ENCODE measurements at regions not wholly inside any gene's neighbourhood (a gene's known extent, or its start where the extent isn't known, plus 50 kb on each side); places are given as distances from the start of the nearest gene placed in this dataset.

DNA sequence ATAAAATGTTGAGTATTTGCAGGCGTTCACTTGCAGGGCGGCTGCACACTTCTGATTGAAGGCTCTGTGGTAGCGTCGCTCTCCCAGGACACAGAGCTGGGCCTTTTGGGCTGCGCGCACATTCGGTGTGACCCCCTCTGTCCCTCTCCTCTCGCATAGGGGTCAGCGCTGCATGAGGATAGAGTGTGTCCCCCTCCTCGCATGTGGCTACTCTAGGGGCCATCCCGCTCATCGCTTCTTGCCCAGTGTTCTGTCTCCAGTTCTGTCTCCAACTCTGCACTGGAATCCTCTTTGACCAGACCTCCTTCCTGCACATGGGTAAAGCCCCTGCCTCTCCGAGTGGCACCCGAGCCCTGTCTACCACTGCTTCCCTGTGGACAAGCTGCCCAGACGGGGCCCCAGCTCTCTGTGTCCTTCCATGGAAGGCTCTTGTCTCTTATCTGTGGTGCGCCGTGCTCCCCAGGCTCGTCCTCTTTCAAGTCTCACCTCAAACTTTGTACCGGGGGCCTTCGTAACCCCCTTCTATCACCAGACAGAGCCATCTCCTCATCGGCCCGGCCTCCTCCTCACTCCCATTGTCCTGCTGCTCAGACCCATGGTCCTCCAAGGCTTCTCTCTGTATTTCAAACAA lies 278.0 kb upstream of the HDAC4 start:
- Mint-ChIP-seq H3K4me3 (ENCODE audit: unreplicated experiment) (no peak overlapping the region), H3K27ac (ENCODE audit: unreplicated experiment) (no peak overlapping the region), H3K36me3 (ENCODE audit: unreplicated experiment) (peaks cover 5% of the 10 kb centered on the region), H3K27me3 (ENCODE audit: unreplicated experiment) (peaks cover 7% of the 10 kb centered on the region), H3K4me1 (ENCODE audit: low read depth, unreplicated experiment) (peaks cover 2% of the 10 kb centered on the region), H3K9me3 (ENCODE audit: unreplicated experiment) (peaks cover 6% of the 10 kb centered on the region)
- TF ChIP-seq, protein P1, sequence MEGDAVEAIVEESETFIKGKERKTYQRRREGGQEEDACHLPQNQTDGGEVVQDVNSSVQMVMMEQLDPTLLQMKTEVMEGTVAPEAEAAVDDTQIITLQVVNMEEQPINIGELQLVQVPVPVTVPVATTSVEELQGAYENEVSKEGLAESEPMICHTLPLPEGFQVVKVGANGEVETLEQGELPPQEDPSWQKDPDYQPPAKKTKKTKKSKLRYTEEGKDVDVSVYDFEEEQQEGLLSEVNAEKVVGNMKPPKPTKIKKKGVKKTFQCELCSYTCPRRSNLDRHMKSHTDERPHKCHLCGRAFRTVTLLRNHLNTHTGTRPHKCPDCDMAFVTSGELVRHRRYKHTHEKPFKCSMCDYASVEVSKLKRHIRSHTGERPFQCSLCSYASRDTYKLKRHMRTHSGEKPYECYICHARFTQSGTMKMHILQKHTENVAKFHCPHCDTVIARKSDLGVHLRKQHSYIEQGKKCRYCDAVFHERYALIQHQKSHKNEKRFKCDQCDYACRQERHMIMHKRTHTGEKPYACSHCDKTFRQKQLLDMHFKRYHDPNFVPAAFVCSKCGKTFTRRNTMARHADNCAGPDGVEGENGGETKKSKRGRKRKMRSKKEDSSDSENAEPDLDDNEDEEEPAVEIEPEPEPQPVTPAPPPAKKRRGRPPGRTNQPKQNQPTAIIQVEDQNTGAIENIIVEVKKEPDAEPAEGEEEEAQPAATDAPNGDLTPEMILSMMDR (IDR thresholded peaks at IDR 0.05; ENCODE audit: partially characterized antibody, unreplicated experiment) = no peak
- no peak for DNase-seq

DNA sequence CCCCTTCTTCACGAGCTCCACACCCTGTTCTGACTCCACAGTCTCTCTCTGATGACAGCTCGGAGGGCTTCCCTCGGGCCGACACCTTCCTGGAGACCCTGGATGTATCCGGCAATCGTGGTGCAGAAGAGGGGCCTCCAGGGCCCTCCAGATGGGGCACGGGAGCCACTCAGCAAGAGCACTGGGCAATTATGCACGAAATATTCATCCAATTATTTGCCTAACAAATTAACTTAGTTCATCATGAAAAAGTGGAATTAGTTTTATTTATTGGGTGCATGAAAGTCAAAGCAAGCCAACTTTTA lies 277.3 kb upstream of the HDAC4 start:
- peaks cover 2% of the 10 kb centered on the region for H3K4me1 Mint-ChIP-seq (ENCODE audit: low read depth, unreplicated experiment)
- DNase-seq = no peak
- H3K9me3 Mint-ChIP-seq (ENCODE audit: unreplicated experiment) = peaks cover 6% of the 10 kb centered on the region
- peaks cover 5% of the 10 kb centered on the region for H3K36me3 Mint-ChIP-seq (ENCODE audit: unreplicated experiment)
- peaks cover 7% of the 10 kb centered on the region for H3K27me3 Mint-ChIP-seq (ENCODE audit: unreplicated experiment)
- no peak overlapping the region for H3K4me3 Mint-ChIP-seq (ENCODE audit: unreplicated experiment)
- no peak overlapping the region for H3K27ac Mint-ChIP-seq (ENCODE audit: unreplicated experiment)
- TF ChIP-seq, protein P1 (IDR thresholded peaks at IDR 0.05; ENCODE audit: partially characterized antibody, unreplicated experiment) = no peak

DNA sequence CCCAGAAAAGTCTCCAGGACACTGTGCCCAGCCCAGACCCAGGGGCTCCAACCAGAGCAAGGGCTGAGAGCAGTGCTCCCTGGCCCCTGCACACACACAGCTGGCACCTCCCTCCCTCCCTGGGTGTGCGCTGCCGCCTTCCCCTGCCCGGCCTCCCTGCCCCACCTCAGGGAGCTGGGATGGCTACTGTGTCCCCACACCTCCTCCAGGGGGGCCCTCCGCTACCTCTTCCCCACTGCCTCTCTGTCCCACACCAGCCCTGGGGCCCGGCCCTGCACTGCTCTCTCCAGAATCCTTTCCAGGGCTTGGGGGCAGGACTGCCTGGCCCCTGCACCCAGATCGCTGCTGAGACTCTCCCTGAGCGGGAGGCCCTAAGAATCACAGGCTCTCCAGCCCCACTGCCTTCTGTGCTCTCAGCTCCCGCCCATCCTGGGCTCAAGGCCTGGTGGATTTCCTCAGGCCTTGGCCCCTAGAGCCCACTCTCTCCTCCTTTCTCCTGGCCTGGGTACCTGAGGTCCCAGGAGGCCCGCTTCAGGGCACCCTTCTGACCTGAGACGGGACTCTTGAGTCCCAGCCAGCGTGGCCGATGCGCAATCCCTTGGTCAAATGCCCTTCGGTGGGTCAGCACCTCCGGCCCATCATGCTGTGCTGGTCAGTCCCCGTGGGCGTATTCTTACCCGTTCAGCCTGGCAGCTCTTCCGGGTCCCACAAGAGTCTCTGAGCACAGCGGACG lies 276.8 kb upstream of the HDAC4 start:
- peaks cover 7% of the 10 kb centered on the region for H3K27me3 Mint-ChIP-seq (ENCODE audit: unreplicated experiment)
- no peak for DNase-seq
- H3K4me3 Mint-ChIP-seq (ENCODE audit: unreplicated experiment) = no peak overlapping the region
- peaks cover 6% of the 10 kb centered on the region for H3K9me3 Mint-ChIP-seq (ENCODE audit: unreplicated experiment)
- TF ChIP-seq, protein P1 (IDR thresholded peaks at IDR 0.05; ENCODE audit: partially characterized antibody, unreplicated experiment) = no peak
- H3K36me3 Mint-ChIP-seq (ENCODE audit: unreplicated experiment) = peaks cover under 1% of the 10 kb centered on the region
- no peak overlapping the region for H3K27ac Mint-ChIP-seq (ENCODE audit: unreplicated experiment)
- peaks cover 2% of the 10 kb centered on the region for H3K4me1 Mint-ChIP-seq (ENCODE audit: low read depth, unreplicated experiment)

DNA sequence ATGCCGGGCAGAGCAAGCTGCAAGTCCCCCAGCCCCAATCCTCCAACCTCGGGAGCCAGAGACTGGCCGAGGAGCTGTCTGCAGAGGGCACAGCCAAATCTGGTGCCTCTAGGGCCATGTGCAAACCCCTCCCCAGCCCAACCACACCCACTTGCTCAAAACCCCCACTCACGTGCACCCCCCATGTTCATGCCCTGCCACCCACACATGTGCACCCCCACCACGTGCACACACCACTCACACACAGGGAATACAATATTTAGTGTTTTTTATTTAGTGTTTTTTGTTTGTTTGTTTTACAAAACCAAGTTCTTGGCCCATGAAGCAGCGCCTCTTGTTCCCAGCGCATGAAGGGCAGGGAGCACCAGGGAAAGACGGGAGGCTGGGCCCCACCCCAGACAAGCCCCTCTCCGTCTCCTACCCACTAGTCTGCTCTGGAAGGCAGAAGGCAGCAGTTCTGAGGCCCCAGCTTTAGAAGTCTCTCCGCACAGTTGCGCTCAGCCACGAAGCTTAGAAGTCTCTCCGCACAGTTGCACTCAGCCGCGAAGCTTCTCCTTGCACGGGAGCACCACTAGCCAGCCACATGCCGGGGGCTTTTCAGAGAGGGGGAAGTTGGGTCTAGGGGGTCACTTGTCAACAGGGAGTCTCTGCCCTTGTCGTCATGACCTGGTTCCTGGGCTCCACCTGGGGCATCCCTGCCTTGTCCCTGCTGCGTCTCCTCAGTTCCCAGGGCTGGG lies 276.1 kb upstream of the HDAC4 start:
- H3K27ac Mint-ChIP-seq (ENCODE audit: unreplicated experiment) = no peak overlapping the region
- no peak overlapping the region for H3K4me3 Mint-ChIP-seq (ENCODE audit: unreplicated experiment)
- H3K9me3 Mint-ChIP-seq (ENCODE audit: unreplicated experiment) = peaks cover 5% of the 10 kb centered on the region
- TF ChIP-seq, protein P1 (IDR thresholded peaks at IDR 0.05; ENCODE audit: partially characterized antibody, unreplicated experiment) = no peak
- DNase-seq = no peak
- no peaks in the 10 kb centered on the region for H3K36me3 Mint-ChIP-seq (ENCODE audit: unreplicated experiment)
- peaks cover 7% of the 10 kb centered on the region for H3K27me3 Mint-ChIP-seq (ENCODE audit: unreplicated experiment)
- H3K4me1 Mint-ChIP-seq (ENCODE audit: low read depth, unreplicated experiment) = peaks cover 2% of the 10 kb centered on the region
